Retinal pigment epithelial cell (primary cell): ENCODE measurements at regions not wholly inside any gene's neighbourhood (a gene's known extent, or its start where the extent isn't known, plus 50 kb on each side); places are given as distances from the start of the nearest gene placed in this dataset.

ENCODE experiments used
- DNase-seq: peaks from one replicate; pipeline ENCODE4 v3.0.0-alpha.2; 2010; ENCODE audit warnings: low read depth
- H3K4me3 ChIP-seq: 2 replicates; pipeline ENCODE4 v1.5.1; 2011; ENCODE audit warnings: mild to moderate bottlenecking, low read length, control low read depth, moderate library complexity
- CTCF ChIP-seq: conservative IDR thresholded peaks from 2 replicates; pipeline ENCODE4 v1.5.1; 2011; ENCODE audit warnings: low read depth, low read length, control low read depth, inconsistent platforms

GRCh38 chr3:189398656-189399055 lies 226.9 kb downstream of the TPRG1 start:
- no peak for TF ChIP-seq CTCF
- no peak for DNase-seq
- no peak overlapping the region for H3K4me3 ChIP-seq

- no peak for TF ChIP-seq CTCF
Observed at GRCh38 chr3:189401196-189401595, 229.4 kb downstream of the TPRG1 start.

GRCh38 chr3:189403194-189403593 lies 228.0 kb upstream of the TP63 start:
- no peak overlapping the region for H3K4me3 ChIP-seq
- no peak for TF ChIP-seq CTCF
- no peak for DNase-seq

More at GRCh38 chr3:189401196-189401595, 229.4 kb downstream of the TPRG1 start:
- no peak for DNase-seq
- no peak overlapping the region for H3K4me3 ChIP-seq

GRCh38 chr3:189404024-189404423 lies 227.2 kb upstream of the TP63 start:
- no peak overlapping the region for H3K4me3 ChIP-seq
- no peak for DNase-seq
- TF ChIP-seq CTCF = no peak

- TF ChIP-seq CTCF = no peak
- H3K4me3 ChIP-seq = no peak overlapping the region
- no peak for DNase-seq
Observed at GRCh38 chr3:189404797-189405484, 226.2 kb upstream of the TP63 start.

GRCh38 chr3:189406148-189406547 lies 225.0 kb upstream of the TP63 start:
- H3K4me3 ChIP-seq = no peak overlapping the region
- no peak for TF ChIP-seq CTCF
- DNase-seq = no peak

- H3K4me3 ChIP-seq = no peak overlapping the region
- DNase-seq = no peak
- TF ChIP-seq CTCF = no peak
Observed at GRCh38 chr3:189410522-189410921, 220.7 kb upstream of the TP63 start.
